HepG2 (cell line): ENCODE measurements at regions not wholly inside any gene's neighbourhood (a gene's known extent, or its start where the extent isn't known, plus 50 kb on each side); places are given as distances from the start of the nearest gene placed in this dataset.

Experiments
- ATF7 ChIP-seq, 2 experiments: fragments of 450-650 bp in 1 of 2; sonication (generic) in 1 of 2; formaldehyde crosslinking in 1 of 2; IDR thresholded peaks; 2 replicates each; pipeline versions ENCODE4 v1.4.0 to v1.6.1; 2016 to 2020; ENCODE audit warnings: antibody characterized with exemption in 1 of 2, mild to moderate bottlenecking in 1 of 2, missing genetic modification reagents in 1 of 2
- BCL6 ChIP-seq: IDR thresholded peaks from 2 replicates; pipeline ENCODE4 v1.6.1; 2016; ENCODE audit warnings: missing genetic modification reagents, missing compliant biosample characterization
- CAMTA2 ChIP-seq: sonication (generic); formaldehyde crosslinking; IDR thresholded peaks from 2 replicates; pipeline ENCODE4 v1.4.0; 2020; ENCODE audit warnings: mild to moderate bottlenecking, missing genetic modification reagents, borderline replicate concordance
- DNMT1 ChIP-seq: sonication (generic); formaldehyde crosslinking; IDR thresholded peaks from 2 replicates; pipeline ENCODE4 v1.5.1; 2020; ENCODE audit warnings: mild to moderate bottlenecking, missing genetic modification reagents
- HOXD1 ChIP-seq: sonication (generic); formaldehyde crosslinking; IDR thresholded peaks from 2 replicates; pipeline ENCODE4 v1.5.0; 2020; ENCODE audit warnings: missing genetic modification reagents
- KAT7 ChIP-seq: IDR thresholded peaks from 2 replicates; pipeline ENCODE4 v1.6.1; 2018; ENCODE audit warnings: borderline replicate concordance, missing compliant biosample characterization
- MBD4 ChIP-seq: IDR thresholded peaks from 2 replicates; pipeline ENCODE4 v1.6.1; 2012; ENCODE audit warnings: low read length, inconsistent platforms, borderline replicate concordance
- TBX2 ChIP-seq: sonication (generic); formaldehyde crosslinking; IDR thresholded peaks from 2 replicates; pipeline ENCODE4 v1.5.0; 2020; ENCODE audit warnings: missing genetic modification reagents, mild to moderate bottlenecking, borderline replicate concordance
- TGIF2 ChIP-seq: IDR thresholded peaks from 2 replicates; pipeline ENCODE4 v1.6.1; 2016; ENCODE audit warnings: control low read depth, missing compliant biosample characterization
- ZNF180 ChIP-seq: sonication (generic); formaldehyde crosslinking; IDR thresholded peaks from 2 replicates; pipeline ENCODE4 v1.4.0; 2020; ENCODE audit warnings: low read depth, missing genetic modification reagents, borderline replicate concordance
- ZNF530 ChIP-seq: sonication (generic); formaldehyde crosslinking; IDR thresholded peaks from 2 replicates; pipeline ENCODE4 v1.5.0; 2020; ENCODE audit warnings: low read depth, mild to moderate bottlenecking, missing genetic modification reagents
- ZNF616 ChIP-seq: sonication (generic); formaldehyde crosslinking; IDR thresholded peaks from 2 replicates; pipeline ENCODE4 v1.5.0; 2020; ENCODE audit warnings: low read depth, mild to moderate bottlenecking, missing genetic modification reagents
- ZNF747 ChIP-seq: sonication (generic); formaldehyde crosslinking; IDR thresholded peaks from 2 replicates; pipeline ENCODE4 v1.8.1; 2023; ENCODE audit warnings: missing genetic modification reagents, mild to moderate bottlenecking, borderline replicate concordance
- ZNF816 ChIP-seq: sonication (generic); formaldehyde crosslinking; IDR thresholded peaks from 2 replicates; pipeline ENCODE4 v1.8.0; 2022; ENCODE audit warnings: missing genetic modification reagents, mild to moderate bottlenecking, borderline replicate concordance
- ZNF83 ChIP-seq: sonication (generic); formaldehyde crosslinking; IDR thresholded peaks from 2 replicates; pipeline ENCODE4 v1.4.0; 2020; ENCODE audit warnings: missing genetic modification reagents, mild to moderate bottlenecking, borderline replicate concordance
- ZSCAN9 ChIP-seq: IDR thresholded peaks from 2 replicates; pipeline ENCODE4 v1.6.1; 2016; ENCODE audit warnings: borderline replicate concordance
- TF ChIP-seq, protein P1 (sequence below): IDR thresholded peaks from 2 replicates; pipeline ENCODE4 v1.6.1; 2016; ENCODE audit warnings: mild to moderate bottlenecking
- TF ChIP-seq, protein P2 (sequence below): sonication (generic); formaldehyde crosslinking; conservative IDR thresholded peaks from 2 replicates; pipeline ENCODE4 v1.8.0; 2022; ENCODE audit warnings: low read depth, missing genetic modification reagents
- TF ChIP-seq, protein P3 (sequence below): sonication (generic); formaldehyde crosslinking; IDR thresholded peaks from 2 replicates; pipeline ENCODE4 v1.5.0; 2020; ENCODE audit warnings: missing genetic modification reagents
- TF ChIP-seq, protein P4 (sequence below): sonication (generic); formaldehyde crosslinking; IDR thresholded peaks from 2 replicates; pipeline ENCODE4 v1.4.0; 2020; ENCODE audit warnings: missing genetic modification reagents
- TF ChIP-seq, protein P5 (sequence below): sonication (generic); formaldehyde crosslinking; conservative IDR thresholded peaks from 2 replicates; pipeline ENCODE4 v1.4.0; 2020; ENCODE audit warnings: mild to moderate bottlenecking, missing genetic modification reagents, moderate library complexity

DNA sequence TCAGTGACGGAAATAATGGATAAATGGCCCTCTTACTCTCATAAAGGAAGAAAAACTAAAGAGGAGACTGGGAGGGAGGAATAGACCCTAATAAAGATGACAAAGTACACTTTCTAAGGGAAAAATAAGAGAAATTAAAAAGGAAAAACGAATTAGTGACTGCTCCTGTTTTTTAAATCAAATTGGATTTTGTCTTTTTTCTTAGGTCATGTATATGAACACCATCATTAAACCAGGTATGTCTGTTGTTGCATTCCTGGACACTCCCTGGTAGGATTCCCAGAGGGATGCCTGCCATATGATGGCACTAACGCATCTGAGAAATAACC is 59.4 kb upstream of the BTN3A2 start (continued):
- TF ChIP-seq, protein P1, sequence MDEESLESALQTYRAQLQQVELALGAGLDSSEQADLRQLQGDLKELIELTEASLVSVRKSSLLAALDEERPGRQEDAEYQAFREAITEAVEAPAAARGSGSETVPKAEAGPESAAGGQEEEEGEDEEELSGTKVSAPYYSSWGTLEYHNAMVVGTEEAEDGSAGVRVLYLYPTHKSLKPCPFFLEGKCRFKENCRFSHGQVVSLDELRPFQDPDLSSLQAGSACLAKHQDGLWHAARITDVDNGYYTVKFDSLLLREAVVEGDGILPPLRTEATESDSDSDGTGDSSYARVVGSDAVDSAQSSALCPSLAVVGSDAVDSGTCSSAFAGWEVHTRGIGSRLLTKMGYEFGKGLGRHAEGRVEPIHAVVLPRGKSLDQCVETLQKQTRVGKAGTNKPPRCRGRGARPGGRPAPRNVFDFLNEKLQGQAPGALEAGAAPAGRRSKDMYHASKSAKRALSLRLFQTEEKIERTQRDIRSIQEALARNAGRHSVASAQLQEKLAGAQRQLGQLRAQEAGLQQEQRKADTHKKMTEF (CRISPR knock-in tag), result no peak; the same call in 1 of the 2 replicates
- TF ChIP-seq TGIF2, result no peak
- TF ChIP-seq, protein P2, sequence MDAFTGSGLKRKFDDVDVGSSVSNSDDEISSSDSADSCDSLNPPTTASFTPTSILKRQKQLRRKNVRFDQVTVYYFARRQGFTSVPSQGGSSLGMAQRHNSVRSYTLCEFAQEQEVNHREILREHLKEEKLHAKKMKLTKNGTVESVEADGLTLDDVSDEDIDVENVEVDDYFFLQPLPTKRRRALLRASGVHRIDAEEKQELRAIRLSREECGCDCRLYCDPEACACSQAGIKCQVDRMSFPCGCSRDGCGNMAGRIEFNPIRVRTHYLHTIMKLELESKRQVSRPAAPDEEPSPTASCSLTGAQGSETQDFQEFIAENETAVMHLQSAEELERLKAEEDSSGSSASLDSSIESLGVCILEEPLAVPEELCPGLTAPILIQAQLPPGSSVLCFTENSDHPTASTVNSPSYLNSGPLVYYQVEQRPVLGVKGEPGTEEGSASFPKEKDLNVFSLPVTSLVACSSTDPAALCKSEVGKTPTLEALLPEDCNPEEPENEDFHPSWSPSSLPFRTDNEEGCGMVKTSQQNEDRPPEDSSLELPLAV (CRISPR knock-in tag), result no peak
- no peak for TF ChIP-seq ATF7 (IDR thresholded peaks at IDR 0.05)
- no peak for TF ChIP-seq ATF7 (CRISPR knock-in tag; IDR thresholded peaks at IDR 0.05)
- TF ChIP-seq ZNF83 (CRISPR knock-in tag), result no peak
- TF ChIP-seq BCL6, result no peak
- TF ChIP-seq TBX2 (CRISPR knock-in tag), result no peak
- TF ChIP-seq ZNF816 (CRISPR knock-in tag), result no peak
- TF ChIP-seq MBD4, result no peak
- TF ChIP-seq ZNF530, result no peak
- TF ChIP-seq ZNF180, result no peak
- TF ChIP-seq, protein P3, sequence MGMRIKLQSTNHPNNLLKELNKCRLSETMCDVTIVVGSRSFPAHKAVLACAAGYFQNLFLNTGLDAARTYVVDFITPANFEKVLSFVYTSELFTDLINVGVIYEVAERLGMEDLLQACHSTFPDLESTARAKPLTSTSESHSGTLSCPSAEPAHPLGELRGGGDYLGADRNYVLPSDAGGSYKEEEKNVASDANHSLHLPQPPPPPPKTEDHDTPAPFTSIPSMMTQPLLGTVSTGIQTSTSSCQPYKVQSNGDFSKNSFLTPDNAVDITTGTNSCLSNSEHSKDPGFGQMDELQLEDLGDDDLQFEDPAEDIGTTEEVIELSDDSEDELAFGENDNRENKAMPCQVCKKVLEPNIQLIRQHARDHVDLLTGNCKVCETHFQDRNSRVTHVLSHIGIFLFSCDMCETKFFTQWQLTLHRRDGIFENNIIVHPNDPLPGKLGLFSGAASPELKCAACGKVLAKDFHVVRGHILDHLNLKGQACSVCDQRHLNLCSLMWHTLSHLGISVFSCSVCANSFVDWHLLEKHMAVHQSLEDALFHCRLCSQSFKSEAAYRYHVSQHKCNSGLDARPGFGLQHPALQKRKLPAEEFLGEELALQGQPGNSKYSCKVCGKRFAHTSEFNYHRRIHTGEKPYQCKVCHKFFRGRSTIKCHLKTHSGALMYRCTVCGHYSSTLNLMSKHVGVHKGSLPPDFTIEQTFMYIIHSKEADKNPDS (CRISPR knock-in tag), result no peak
- TF ChIP-seq HOXD1 (CRISPR knock-in tag), result no peak
- no peak for TF ChIP-seq ZNF616 (CRISPR knock-in tag)
- TF ChIP-seq DNMT1 (CRISPR knock-in tag), result no peak
- TF ChIP-seq ZSCAN9 (CRISPR knock-in tag), result 0 out of 2 replicates have a peak, but pooled peaks have one; percentile 2
- TF ChIP-seq, protein P4, sequence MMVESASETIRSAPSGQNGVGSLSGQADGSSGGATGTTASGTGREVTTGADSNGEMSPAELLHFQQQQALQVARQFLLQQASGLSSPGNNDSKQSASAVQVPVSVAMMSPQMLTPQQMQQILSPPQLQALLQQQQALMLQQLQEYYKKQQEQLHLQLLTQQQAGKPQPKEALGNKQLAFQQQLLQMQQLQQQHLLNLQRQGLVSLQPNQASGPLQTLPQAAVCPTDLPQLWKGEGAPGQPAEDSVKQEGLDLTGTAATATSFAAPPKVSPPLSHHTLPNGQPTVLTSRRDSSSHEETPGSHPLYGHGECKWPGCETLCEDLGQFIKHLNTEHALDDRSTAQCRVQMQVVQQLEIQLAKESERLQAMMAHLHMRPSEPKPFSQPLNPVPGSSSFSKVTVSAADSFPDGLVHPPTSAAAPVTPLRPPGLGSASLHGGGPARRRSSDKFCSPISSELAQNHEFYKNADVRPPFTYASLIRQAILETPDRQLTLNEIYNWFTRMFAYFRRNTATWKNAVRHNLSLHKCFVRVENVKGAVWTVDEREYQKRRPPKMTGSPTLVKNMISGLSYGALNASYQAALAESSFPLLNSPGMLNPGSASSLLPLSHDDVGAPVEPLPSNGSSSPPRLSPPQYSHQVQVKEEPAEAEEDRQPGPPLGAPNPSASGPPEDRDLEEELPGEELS (CRISPR knock-in tag), result no peak
- TF ChIP-seq KAT7 (CRISPR knock-in tag), result no peak
- TF ChIP-seq, protein P5, sequence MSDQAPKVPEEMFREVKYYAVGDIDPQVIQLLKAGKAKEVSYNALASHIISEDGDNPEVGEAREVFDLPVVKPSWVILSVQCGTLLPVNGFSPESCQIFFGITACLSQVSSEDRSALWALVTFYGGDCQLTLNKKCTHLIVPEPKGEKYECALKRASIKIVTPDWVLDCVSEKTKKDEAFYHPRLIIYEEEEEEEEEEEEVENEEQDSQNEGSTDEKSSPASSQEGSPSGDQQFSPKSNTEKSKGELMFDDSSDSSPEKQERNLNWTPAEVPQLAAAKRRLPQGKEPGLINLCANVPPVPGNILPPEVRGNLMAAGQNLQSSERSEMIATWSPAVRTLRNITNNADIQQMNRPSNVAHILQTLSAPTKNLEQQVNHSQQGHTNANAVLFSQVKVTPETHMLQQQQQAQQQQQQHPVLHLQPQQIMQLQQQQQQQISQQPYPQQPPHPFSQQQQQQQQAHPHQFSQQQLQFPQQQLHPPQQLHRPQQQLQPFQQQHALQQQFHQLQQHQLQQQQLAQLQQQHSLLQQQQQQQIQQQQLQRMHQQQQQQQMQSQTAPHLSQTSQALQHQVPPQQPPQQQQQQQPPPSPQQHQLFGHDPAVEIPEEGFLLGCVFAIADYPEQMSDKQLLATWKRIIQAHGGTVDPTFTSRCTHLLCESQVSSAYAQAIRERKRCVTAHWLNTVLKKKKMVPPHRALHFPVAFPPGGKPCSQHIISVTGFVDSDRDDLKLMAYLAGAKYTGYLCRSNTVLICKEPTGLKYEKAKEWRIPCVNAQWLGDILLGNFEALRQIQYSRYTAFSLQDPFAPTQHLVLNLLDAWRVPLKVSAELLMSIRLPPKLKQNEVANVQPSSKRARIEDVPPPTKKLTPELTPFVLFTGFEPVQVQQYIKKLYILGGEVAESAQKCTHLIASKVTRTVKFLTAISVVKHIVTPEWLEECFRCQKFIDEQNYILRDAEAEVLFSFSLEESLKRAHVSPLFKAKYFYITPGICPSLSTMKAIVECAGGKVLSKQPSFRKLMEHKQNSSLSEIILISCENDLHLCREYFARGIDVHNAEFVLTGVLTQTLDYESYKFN (CRISPR knock-in tag), result 0 out of 2 replicates have a peak, but pooled peaks have one; percentile 9
- TF ChIP-seq ZNF747 (CRISPR knock-in tag), result 0 out of 2 replicates have a peak, but pooled peaks have one; percentile 34
- no peak for TF ChIP-seq CAMTA2 (CRISPR knock-in tag)
